ENCODE measurements at regions not wholly inside any gene's neighbourhood (a gene's known extent, or its start where the extent isn't known, plus 50 kb on each side); places are given as distances from the start of the nearest gene placed in this dataset.

DNA sequence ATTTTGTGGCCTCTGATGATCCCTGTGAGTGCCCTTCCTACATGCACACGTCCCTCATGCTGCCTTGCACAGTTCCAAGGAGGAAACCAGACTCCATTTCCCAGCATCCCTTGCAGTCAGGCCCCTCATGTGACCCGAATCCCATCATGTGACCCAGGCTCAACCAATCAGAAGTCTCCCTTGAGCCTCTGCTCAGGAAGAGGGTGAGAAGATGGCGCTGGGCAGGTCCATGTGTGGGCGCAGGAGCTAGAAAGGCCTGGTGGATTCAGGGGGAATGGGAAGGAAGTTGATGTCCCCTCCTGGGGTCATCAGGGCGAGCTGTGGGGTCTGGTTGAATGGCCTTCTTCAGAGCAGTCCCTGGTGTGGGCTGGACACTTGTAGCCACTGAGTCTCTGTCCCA is 240.5 kb downstream of the ADGRD1 start:
- no peak for TF ChIP-seq EZH2 (IDR thresholded peaks at IDR 0.05; ENCODE audit: low read depth, low read length, severe bottlenecking)
- TF ChIP-seq, protein P1, sequence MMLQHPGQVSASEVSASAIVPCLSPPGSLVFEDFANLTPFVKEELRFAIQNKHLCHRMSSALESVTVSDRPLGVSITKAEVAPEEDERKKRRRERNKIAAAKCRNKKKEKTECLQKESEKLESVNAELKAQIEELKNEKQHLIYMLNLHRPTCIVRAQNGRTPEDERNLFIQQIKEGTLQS (IDR thresholded peaks at IDR 0.05; ENCODE audit: insufficient read depth, low read depth, low read length), result peak; percentile 65; the same call in 1 of the 2 replicates
- no peak for TF ChIP-seq TAF1 (IDR thresholded peaks at IDR 0.05; ENCODE audit: low read depth, low read length)
- TF ChIP-seq, protein P2, sequence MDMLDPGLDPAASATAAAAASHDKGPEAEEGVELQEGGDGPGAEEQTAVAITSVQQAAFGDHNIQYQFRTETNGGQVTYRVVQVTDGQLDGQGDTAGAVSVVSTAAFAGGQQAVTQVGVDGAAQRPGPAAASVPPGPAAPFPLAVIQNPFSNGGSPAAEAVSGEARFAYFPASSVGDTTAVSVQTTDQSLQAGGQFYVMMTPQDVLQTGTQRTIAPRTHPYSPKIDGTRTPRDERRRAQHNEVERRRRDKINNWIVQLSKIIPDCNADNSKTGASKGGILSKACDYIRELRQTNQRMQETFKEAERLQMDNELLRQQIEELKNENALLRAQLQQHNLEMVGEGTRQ (IDR thresholded peaks at IDR 0.05; ENCODE audit: low read length), result peak; percentile 83
- TF ChIP-seq EGR1 (IDR thresholded peaks at IDR 0.05; ENCODE audit: borderline replicate concordance, low read depth, low read length), result no peak
- TF ChIP-seq TAF7 (optimal IDR thresholded peaks at IDR 0.05; ENCODE audit: borderline replicate concordance, low read depth, low read length), result no peak
- no peak for TF ChIP-seq CBX8 (IDR thresholded peaks at IDR 0.05; ENCODE audit: borderline replicate concordance, low read depth, low read length)
- Histone ChIP-seq H3K9ac (replicated peaks in 1 of 4; ENCODE audit: extremely low read depth in 1 of 4, low read depth in 3 of 4, low read length in 3 of 4) (no peak overlapping the region), H2BK20ac (ENCODE audit: low read length) (no peak overlapping the region), H2BK15ac (ENCODE audit: low read length) (no peak overlapping the region), H2BK5ac (ENCODE audit: low read depth, low read length) (no peak overlapping the region), H3K4me1 (replicated peaks in 1 of 4; ENCODE audit: control insufficient read depth in 3 of 4, insufficient read depth in 4 of 4, low read length in 3 of 4) (no peaks in the 10 kb centered on the region), H2AK5ac (ENCODE audit: low read depth, low read length) (no peak overlapping the region), H3K23ac (ENCODE audit: insufficient read length) (no peak overlapping the region), H3K79me1 (ENCODE audit: low read depth, low read length) (no peaks in the 10 kb centered on the region), H4K8ac (ENCODE audit: extremely low read depth, insufficient read depth, low read length) (no peak overlapping the region), H3K14ac (ENCODE audit: insufficient read length) (no peak overlapping the region), H3K23me2 (ENCODE audit: low read depth, low read length) (peaks cover 4% of the 10 kb centered on the region; the same call in 1 of the 2 replicates), H3K4me2 (ENCODE audit: insufficient read depth in 1 of 2, low read depth in 2 of 2, low read length in 2 of 2) (no peak overlapping the region), H4K91ac (replicated peaks; ENCODE audit: insufficient read length, low read length) (no peak overlapping the region), H2BK120ac (replicated peaks; ENCODE audit: low read depth, low read length) (no peak overlapping the region), H3K4ac (replicated peaks; ENCODE audit: insufficient read length, low read depth, low read length) (no peak overlapping the region), H3K18ac (ENCODE audit: extremely low read depth, low read length) (no peak overlapping the region), H3K36me3 (ENCODE audit: control insufficient read depth in 2 of 4, insufficient read depth in 4 of 4, low read length in 3 of 4) (no peaks in the 10 kb centered on the region), H3K9me3 (ENCODE audit: insufficient read depth in 2 of 2, low read depth in 1 of 2, low read length in 1 of 2) (peaks cover 3 to 6% of the 10 kb centered on the region in 2 experiments; a peak in 2 of 4 replicates), H4K5ac (ENCODE audit: insufficient read length, low read depth, low read length) (no peak overlapping the region), H3K27me3 (replicated peaks in 1 of 4; ENCODE audit: control insufficient read depth in 3 of 4, extremely low read depth in 1 of 4, insufficient read depth in 3 of 4, low read length in 3 of 4) (no peaks in the 10 kb centered on the region), H2BK12ac (ENCODE audit: low read depth, low read length) (no peak overlapping the region), H3K79me2 (ENCODE audit: control insufficient read depth in 1 of 2, insufficient read depth in 2 of 2, low read length in 2 of 2) (no peaks in the 10 kb centered on the region), H2AFZ (ENCODE audit: low read length) (no peak overlapping the region), H3K56ac (replicated peaks; ENCODE audit: insufficient read length, low read depth, low read length) (no peak overlapping the region), H4K20me1 (replicated peaks in 1 of 2; ENCODE audit: control insufficient read depth in 1 of 2, insufficient read depth in 2 of 2, low read length in 2 of 2) (peaks cover 0 to 4% of the 10 kb centered on the region in 2 experiments), H3K4me3 (ENCODE audit: extremely low read depth in 1 of 4, insufficient read depth in 2 of 4, low read depth in 3 of 4, low read length in 4 of 4) (no peak overlapping the region), H3K27ac (ENCODE audit: low read depth, low read length) (no peak overlapping the region)
- ChIA-PET CTCF (ENCODE audit: partially characterized antibody) (interaction anchor here (0.8 kb wide), 1 partner anchor 34 kb away, joined by 3 read pairs; no protein-coding TSS in a partner anchor), POLR2A (ENCODE audit: partially characterized antibody) (no interaction called here)
- FAIRE-seq (no peak), DNase-seq (ENCODE audit: low read depth in 1 of 2, low spot score in 2 of 2) (no peak)
- WGBS, 2 experiments (ENCODE audit: extremely low coverage in 1 of 2, insufficient coverage in 1 of 2, insufficient read length in 1 of 2, insufficient replicate concordance in 2 of 2, low coverage in 1 of 2, low lambda C conversion rate in 2 of 2, missing lambda C conversion rate in 1 of 2), result 87% methylated on average over 5 of the region's 5 CpGs; no CpG with 5 or more reads in 1 of the 2 experiments

Data from H1 (cell line).